ENCODE measurements at regions not wholly inside any gene's neighbourhood (a gene's known extent, or its start where the extent isn't known, plus 50 kb on each side); places are given as distances from the start of the nearest gene placed in this dataset.
"Not testable (repeated sequence)": the region's sequence is repeated elsewhere in the genome, so short reads cannot be mapped to it uniquely, and the experiment has no call there.

- TF ChIP-seq POLR2A (IDR thresholded peaks at IDR 0.05; ENCODE audit: low read depth, low read length) (no peak), TAF1 (IDR thresholded peaks at IDR 0.05; ENCODE audit: borderline replicate concordance, low read depth, low read length) (no peak), POLR2AphosphoS5 (IDR thresholded peaks at IDR 0.05; ENCODE audit: low read depth, low read length) (no peak)
Measured at GRCh38 chr17:22253007-22253406, 560.7 kb downstream of the KCNJ18 start.

GRCh38 chr17:22265807-22266206 is 573.5 kb downstream of the KCNJ18 start:
- no peak for DNase-seq (ENCODE audit: insufficient read length)
- TF ChIP-seq TAF1 (IDR thresholded peaks at IDR 0.05; ENCODE audit: borderline replicate concordance, low read depth, low read length) (no peak), POLR2AphosphoS5 (IDR thresholded peaks at IDR 0.05; ENCODE audit: low read depth, low read length) (no peak), POLR2A (IDR thresholded peaks at IDR 0.05; ENCODE audit: low read depth, low read length) (no peak)
- no peak for FAIRE-seq

More at GRCh38 chr17:22253007-22253406, 560.7 kb downstream of the KCNJ18 start:
- DNase-seq (ENCODE audit: insufficient read length) (no peak), FAIRE-seq (no peak)

GRCh38 chr17:22266231-22266630 is 573.9 kb downstream of the KCNJ18 start:
- FAIRE-seq (no peak), DNase-seq (ENCODE audit: insufficient read length) (no peak)
- TF ChIP-seq TAF1 (IDR thresholded peaks at IDR 0.05; ENCODE audit: borderline replicate concordance, low read depth, low read length): no peak
- no peak for TF ChIP-seq POLR2AphosphoS5 (IDR thresholded peaks at IDR 0.05; ENCODE audit: low read depth, low read length)
- no peak for TF ChIP-seq POLR2A (IDR thresholded peaks at IDR 0.05; ENCODE audit: low read depth, low read length)

GRCh38 chr17:22267019-22267418 is 574.7 kb downstream of the KCNJ18 start:
- TF ChIP-seq POLR2A (IDR thresholded peaks at IDR 0.05; ENCODE audit: low read depth, low read length): no peak
- TF ChIP-seq POLR2AphosphoS5 (IDR thresholded peaks at IDR 0.05; ENCODE audit: low read depth, low read length): no peak
- TF ChIP-seq TAF1 (IDR thresholded peaks at IDR 0.05; ENCODE audit: borderline replicate concordance, low read depth, low read length): no peak

GRCh38 chr17:22268214-22268911 is 576.0 kb downstream of the KCNJ18 start:
- no peak for FAIRE-seq
- DNase-seq (ENCODE audit: insufficient read length): no peak
- no peak for TF ChIP-seq POLR2AphosphoS5 (IDR thresholded peaks at IDR 0.05; ENCODE audit: low read depth, low read length)

More at GRCh38 chr17:22267019-22267418, 574.7 kb downstream of the KCNJ18 start:
- DNase-seq (ENCODE audit: insufficient read length) (no peak), FAIRE-seq (no peak)

- no peak for TF ChIP-seq TAF1 (IDR thresholded peaks at IDR 0.05; ENCODE audit: borderline replicate concordance, low read depth, low read length)
- no peak for TF ChIP-seq POLR2A (IDR thresholded peaks at IDR 0.05; ENCODE audit: low read depth, low read length)
- TF ChIP-seq POLR2AphosphoS5 (IDR thresholded peaks at IDR 0.05; ENCODE audit: low read depth, low read length): no peak
- FAIRE-seq: no peak
Measured at GRCh38 chr17:22268912-22269220, 576.5 kb downstream of the KCNJ18 start.

GRCh38 chr17:22270381-22270780 is 578.1 kb downstream of the KCNJ18 start:
- DNase-seq (ENCODE audit: insufficient read length): no peak
- no peak for FAIRE-seq
- TF ChIP-seq POLR2AphosphoS5 (IDR thresholded peaks at IDR 0.05; ENCODE audit: low read depth, low read length): no peak

More at GRCh38 chr17:22268912-22269220, 576.5 kb downstream of the KCNJ18 start:
- no peak for DNase-seq (ENCODE audit: insufficient read length)

GRCh38 chr17:22270809-22271208 is 578.5 kb downstream of the KCNJ18 start:
- FAIRE-seq; DNase-seq (ENCODE audit: insufficient read length): not testable (repeated sequence)

GRCh38 chr17:22272363-22273146 is 580.2 kb downstream of the KCNJ18 start:
- TF ChIP-seq POLR2AphosphoS5 (IDR thresholded peaks at IDR 0.05; ENCODE audit: low read depth, low read length): no peak
- TF ChIP-seq POLR2A (IDR thresholded peaks at IDR 0.05; ENCODE audit: low read depth, low read length): no peak
- TF ChIP-seq TAF1 (IDR thresholded peaks at IDR 0.05; ENCODE audit: borderline replicate concordance, low read depth, low read length): no peak
- DNase-seq (ENCODE audit: insufficient read length) (no peak), FAIRE-seq (no peak)

GRCh38 chr17:22273308-22273707 is 581.0 kb downstream of the KCNJ18 start:
- no peak for FAIRE-seq
- TF ChIP-seq POLR2A (IDR thresholded peaks at IDR 0.05; ENCODE audit: low read depth, low read length): no peak
- TF ChIP-seq TAF1 (IDR thresholded peaks at IDR 0.05; ENCODE audit: borderline replicate concordance, low read depth, low read length): no peak
- TF ChIP-seq POLR2AphosphoS5 (IDR thresholded peaks at IDR 0.05; ENCODE audit: low read depth, low read length): no peak
- DNase-seq (ENCODE audit: insufficient read length): no peak

- FAIRE-seq (no peak), DNase-seq (ENCODE audit: insufficient read length) (no peak)
- TF ChIP-seq POLR2A (IDR thresholded peaks at IDR 0.05; ENCODE audit: low read depth, low read length): no peak
- TF ChIP-seq TAF1 (IDR thresholded peaks at IDR 0.05; ENCODE audit: borderline replicate concordance, low read depth, low read length): no peak
- no peak for TF ChIP-seq POLR2AphosphoS5 (IDR thresholded peaks at IDR 0.05; ENCODE audit: low read depth, low read length)
Measured at GRCh38 chr17:22277595-22277994, 585.3 kb downstream of the KCNJ18 start.
